ENCODE measurements at regions not wholly inside any gene's neighbourhood (a gene's known extent, or its start where the extent isn't known, plus 50 kb on each side); places are given as distances from the start of the nearest gene placed in this dataset.

DNA sequence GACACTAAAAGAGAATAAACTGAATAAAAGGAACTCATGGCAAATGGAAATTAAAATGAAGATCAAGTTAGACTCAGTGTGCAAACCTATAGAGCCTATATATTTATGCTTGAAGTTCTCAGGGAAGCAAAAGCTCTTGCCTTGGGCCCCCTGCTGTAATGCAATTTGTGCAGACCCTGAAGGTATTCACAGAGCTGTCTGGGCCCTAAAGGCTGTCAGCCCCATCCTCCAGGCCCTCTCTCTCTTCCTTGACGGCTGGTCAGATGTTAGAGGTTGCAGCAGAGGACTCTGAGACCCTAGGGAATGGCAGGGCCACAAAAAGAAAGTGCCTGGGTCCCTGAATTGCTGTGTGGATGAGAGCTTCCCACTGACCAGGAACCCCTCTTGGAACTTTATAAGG, 283.9 kb upstream of the TUT7 start:
- TF ChIP-seq POLR2AphosphoS5 (IDR thresholded peaks at IDR 0.05) (no peak), CTCF (IDR thresholded peaks at IDR 0.05 in 8 of 11, conservative IDR thresholded peaks at IDR 0.05 in 3 of 11) (no peak), POLR2A (IDR thresholded peaks at IDR 0.05) (no peak)

All from spleen (tissue), 7 donors.